ENCODE measurements at regions not wholly inside any gene's neighbourhood (a gene's known extent, or its start where the extent isn't known, plus 50 kb on each side); places are given as distances from the start of the nearest gene placed in this dataset.

DNA sequence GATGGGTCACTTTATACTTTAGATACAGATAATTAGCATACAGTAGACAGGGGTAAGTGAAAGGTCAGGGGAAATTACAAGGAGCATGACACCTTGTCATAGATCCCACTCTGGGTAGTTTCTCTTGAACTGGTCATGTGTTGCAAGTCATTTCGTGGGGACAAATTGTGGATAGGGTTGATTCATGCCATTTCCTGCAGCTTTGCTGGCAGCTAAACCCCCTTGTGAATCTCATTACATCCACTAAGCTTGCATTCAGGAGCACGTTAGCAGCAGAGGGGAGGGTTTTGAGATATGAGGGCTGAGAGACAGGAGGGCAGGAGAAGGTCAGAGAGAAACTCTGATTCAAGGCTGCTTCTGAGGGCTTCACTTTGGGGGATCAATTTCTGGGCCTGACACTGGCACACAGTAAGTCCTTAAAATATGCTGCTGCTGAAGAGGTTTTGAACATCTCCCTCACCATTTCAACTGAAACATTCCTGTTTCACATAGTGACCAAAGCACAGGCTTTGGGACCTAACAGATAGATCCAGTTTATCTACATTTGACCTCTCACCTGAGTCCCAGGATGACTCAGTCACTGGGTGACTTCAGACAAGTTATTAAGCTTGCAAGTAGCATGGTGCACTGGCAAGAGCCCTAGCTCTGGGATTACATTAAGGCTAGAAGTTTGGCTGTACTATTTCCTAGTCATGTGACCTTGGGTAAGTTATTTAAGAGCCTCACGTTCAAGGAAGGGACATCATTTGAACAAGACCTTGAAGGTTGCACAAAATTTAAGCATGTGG is 206.0 kb upstream of the USP24 start:
- TF ChIP-seq POLR2A (IDR thresholded peaks at IDR 0.05), result no peak
- TF ChIP-seq, protein P1, sequence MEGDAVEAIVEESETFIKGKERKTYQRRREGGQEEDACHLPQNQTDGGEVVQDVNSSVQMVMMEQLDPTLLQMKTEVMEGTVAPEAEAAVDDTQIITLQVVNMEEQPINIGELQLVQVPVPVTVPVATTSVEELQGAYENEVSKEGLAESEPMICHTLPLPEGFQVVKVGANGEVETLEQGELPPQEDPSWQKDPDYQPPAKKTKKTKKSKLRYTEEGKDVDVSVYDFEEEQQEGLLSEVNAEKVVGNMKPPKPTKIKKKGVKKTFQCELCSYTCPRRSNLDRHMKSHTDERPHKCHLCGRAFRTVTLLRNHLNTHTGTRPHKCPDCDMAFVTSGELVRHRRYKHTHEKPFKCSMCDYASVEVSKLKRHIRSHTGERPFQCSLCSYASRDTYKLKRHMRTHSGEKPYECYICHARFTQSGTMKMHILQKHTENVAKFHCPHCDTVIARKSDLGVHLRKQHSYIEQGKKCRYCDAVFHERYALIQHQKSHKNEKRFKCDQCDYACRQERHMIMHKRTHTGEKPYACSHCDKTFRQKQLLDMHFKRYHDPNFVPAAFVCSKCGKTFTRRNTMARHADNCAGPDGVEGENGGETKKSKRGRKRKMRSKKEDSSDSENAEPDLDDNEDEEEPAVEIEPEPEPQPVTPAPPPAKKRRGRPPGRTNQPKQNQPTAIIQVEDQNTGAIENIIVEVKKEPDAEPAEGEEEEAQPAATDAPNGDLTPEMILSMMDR (IDR thresholded peaks at IDR 0.05), result no peak
